ENCODE measurements at regions not wholly inside any gene's neighbourhood (a gene's known extent, or its start where the extent isn't known, plus 50 kb on each side); places are given as distances from the start of the nearest gene placed in this dataset.

- WGBS, 2 donors: 79 to 81% methylated on average over 4 of the region's 4 CpGs
- H3K9me3 ChIP-seq: no peaks in the 10 kb centered on the region
- H3K4me1 ChIP-seq: no peaks in the 10 kb centered on the region
- no peak for DNase-seq (ENCODE audit: low spot score in 2 of 2)
- H3K4me3 ChIP-seq: no peak overlapping the region
- H3K27ac ChIP-seq: no peak overlapping the region
- no peaks in the 10 kb centered on the region for H3K27me3 ChIP-seq
- TF ChIP-seq EP300 (IDR thresholded peaks at IDR 0.05) (no peak), CTCF (IDR thresholded peaks at IDR 0.05) (no peak), POLR2A (IDR thresholded peaks at IDR 0.05) (no peak)
- H3K36me3 ChIP-seq: no peaks in the 10 kb centered on the region
Observed at GRCh38 chr6:71034563-71035345, 77.9 kb upstream of the B3GAT2 start.

- H3K27ac ChIP-seq: no peak overlapping the region
- TF ChIP-seq POLR2A (IDR thresholded peaks at IDR 0.05) (no peak), EP300 (IDR thresholded peaks at IDR 0.05) (no peak), CTCF (IDR thresholded peaks at IDR 0.05) (no peak)
- H3K4me3 ChIP-seq: no peak overlapping the region
- DNase-seq (ENCODE audit: low spot score in 2 of 2): no peak
- H3K36me3 ChIP-seq: no peaks in the 10 kb centered on the region
- no peaks in the 10 kb centered on the region for H3K9me3 ChIP-seq
- no peaks in the 10 kb centered on the region for H3K27me3 ChIP-seq
- no peaks in the 10 kb centered on the region for H3K4me1 ChIP-seq
Observed at GRCh38 chr6:71035871-71036270, 79.0 kb upstream of the B3GAT2 start.

- no peak overlapping the region for H3K4me3 ChIP-seq
Observed at GRCh38 chr6:71038711-71039344, 82.0 kb upstream of the B3GAT2 start.

GRCh38 chr6:71040043-71040442 is 83.2 kb upstream of the B3GAT2 start:
- Histone ChIP-seq H3K9me3 (no peaks in the 10 kb centered on the region), H3K36me3 (no peaks in the 10 kb centered on the region), H3K27ac (no peak overlapping the region), H3K4me1 (no peaks in the 10 kb centered on the region), H3K27me3 (no peaks in the 10 kb centered on the region), H3K4me3 (no peak overlapping the region)
- TF ChIP-seq CTCF (IDR thresholded peaks at IDR 0.05) (no peak), EP300 (IDR thresholded peaks at IDR 0.05) (no peak), POLR2A (IDR thresholded peaks at IDR 0.05) (no peak)
- DNase-seq (ENCODE audit: low spot score in 2 of 2): no peak
- 58 to 70% methylated on average over 1 of the region's 1 CpG for WGBS, 2 donors

More at GRCh38 chr6:71038711-71039344, 82.0 kb upstream of the B3GAT2 start:
- no peaks in the 10 kb centered on the region for H3K4me1 ChIP-seq
- 57 to 58% methylated on average over 8 of the region's 8 CpGs for WGBS, 2 donors
- no peak for DNase-seq (ENCODE audit: low spot score in 2 of 2)
- H3K27ac ChIP-seq: no peak overlapping the region
- no peak for TF ChIP-seq CTCF (IDR thresholded peaks at IDR 0.05)
- no peak for TF ChIP-seq EP300 (IDR thresholded peaks at IDR 0.05)
- TF ChIP-seq POLR2A (IDR thresholded peaks at IDR 0.05): no peak
- H3K27me3 ChIP-seq: no peaks in the 10 kb centered on the region
- no peaks in the 10 kb centered on the region for H3K9me3 ChIP-seq
- H3K36me3 ChIP-seq: no peaks in the 10 kb centered on the region

GRCh38 chr6:71040841-71041240 is 84.0 kb upstream of the B3GAT2 start:
- H3K9me3 ChIP-seq: no peaks in the 10 kb centered on the region
- no peaks in the 10 kb centered on the region for H3K27me3 ChIP-seq
- no peaks in the 10 kb centered on the region for H3K4me1 ChIP-seq
- no peak overlapping the region for H3K27ac ChIP-seq
- WGBS, 2 donors: 66 to 69% methylated on average over 2 of the region's 2 CpGs
- TF ChIP-seq CTCF (IDR thresholded peaks at IDR 0.05) (no peak), EP300 (IDR thresholded peaks at IDR 0.05) (no peak), POLR2A (IDR thresholded peaks at IDR 0.05) (no peak)
- no peaks in the 10 kb centered on the region for H3K36me3 ChIP-seq
- H3K4me3 ChIP-seq: no peak overlapping the region
- no peak for DNase-seq (ENCODE audit: low spot score in 2 of 2)

Measured in tibial nerve (tissue), 4 donors.